ENCODE measurements at regions not wholly inside any gene's neighbourhood (a gene's known extent, or its start where the extent isn't known, plus 50 kb on each side); places are given as distances from the start of the nearest gene placed in this dataset.
"Not testable (repeated sequence)": the region's sequence is repeated elsewhere in the genome, so short reads cannot be mapped to it uniquely, and the experiment has no call there.

DNA sequence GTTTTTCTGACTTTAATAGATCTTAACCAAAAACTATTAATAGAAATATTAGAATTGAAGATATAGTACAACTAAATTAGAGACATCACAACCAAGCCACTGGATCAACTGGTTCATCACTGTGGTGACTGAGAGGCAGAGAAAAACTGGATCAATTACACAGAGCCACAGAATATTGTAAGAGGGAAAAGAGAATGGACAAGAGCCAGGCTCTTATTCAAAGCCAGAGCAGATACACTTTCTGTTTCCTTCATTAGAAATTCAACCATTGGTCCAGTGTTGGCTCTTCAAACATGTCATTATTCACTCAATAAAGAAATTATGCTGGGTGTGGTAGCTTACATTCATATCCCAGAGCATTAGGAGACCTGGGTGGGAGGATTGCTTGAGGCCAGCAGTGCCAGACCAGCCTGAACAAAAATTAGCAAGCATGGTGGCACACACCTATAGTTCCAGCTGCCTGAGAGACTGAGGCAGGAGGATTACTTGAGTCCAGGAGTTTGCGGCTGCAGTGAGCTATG, 295.1 kb downstream of the NEBL start:
- no peak overlapping the region for H3K27ac ChIP-seq
- TF ChIP-seq, protein P1, sequence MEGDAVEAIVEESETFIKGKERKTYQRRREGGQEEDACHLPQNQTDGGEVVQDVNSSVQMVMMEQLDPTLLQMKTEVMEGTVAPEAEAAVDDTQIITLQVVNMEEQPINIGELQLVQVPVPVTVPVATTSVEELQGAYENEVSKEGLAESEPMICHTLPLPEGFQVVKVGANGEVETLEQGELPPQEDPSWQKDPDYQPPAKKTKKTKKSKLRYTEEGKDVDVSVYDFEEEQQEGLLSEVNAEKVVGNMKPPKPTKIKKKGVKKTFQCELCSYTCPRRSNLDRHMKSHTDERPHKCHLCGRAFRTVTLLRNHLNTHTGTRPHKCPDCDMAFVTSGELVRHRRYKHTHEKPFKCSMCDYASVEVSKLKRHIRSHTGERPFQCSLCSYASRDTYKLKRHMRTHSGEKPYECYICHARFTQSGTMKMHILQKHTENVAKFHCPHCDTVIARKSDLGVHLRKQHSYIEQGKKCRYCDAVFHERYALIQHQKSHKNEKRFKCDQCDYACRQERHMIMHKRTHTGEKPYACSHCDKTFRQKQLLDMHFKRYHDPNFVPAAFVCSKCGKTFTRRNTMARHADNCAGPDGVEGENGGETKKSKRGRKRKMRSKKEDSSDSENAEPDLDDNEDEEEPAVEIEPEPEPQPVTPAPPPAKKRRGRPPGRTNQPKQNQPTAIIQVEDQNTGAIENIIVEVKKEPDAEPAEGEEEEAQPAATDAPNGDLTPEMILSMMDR (IDR thresholded peaks at IDR 0.05): no peak
- no peak for TF ChIP-seq ZFX (IDR thresholded peaks at IDR 0.05; ENCODE audit: borderline replicate concordance)

DNA sequence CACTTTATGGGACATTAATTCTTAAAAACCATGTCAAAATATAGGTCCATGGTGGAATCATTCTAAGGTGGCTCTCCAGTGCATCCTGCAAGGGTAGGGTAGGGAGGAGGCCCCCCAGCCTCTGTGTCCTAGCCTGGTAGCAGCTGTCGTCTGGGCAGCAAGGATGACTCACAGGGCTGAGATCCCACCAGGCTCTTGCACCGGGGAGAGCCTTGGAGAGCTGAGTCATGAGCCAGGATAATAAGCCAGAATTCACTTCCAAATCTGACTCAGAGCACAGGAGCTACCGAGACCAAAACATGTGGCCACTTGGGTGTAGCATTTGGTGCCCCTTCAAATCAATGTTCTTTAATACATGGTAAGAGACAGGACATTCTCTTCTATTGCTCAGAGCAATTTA, 298.5 kb downstream of the NEBL start:
- TF ChIP-seq, protein P1 (IDR thresholded peaks at IDR 0.05): no peak
- no peak for TF ChIP-seq ZFX (IDR thresholded peaks at IDR 0.05; ENCODE audit: borderline replicate concordance)
- no peak overlapping the region for H3K27ac ChIP-seq

DNA sequence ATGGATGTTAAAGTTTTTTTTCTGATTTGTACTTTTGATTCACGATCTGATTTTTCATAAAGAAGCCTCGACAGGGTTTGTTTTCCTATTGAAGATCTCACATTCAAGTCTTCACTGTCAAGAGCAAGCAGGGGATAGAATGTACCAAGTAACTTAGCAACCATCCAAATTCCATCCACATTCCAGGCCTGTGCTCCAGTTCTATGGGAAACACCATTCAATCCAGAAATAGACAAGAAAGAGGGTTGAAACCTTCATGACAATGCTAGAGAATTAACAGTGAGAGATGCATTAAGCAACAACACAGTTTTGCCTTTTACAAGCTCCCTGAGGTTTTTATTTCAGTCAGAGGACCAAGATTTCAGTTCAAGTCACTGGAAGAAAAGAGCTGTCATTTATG, 300.2 kb downstream of the NEBL start:
- H3K27ac ChIP-seq: no peak overlapping the region
- TF ChIP-seq, protein P1 (IDR thresholded peaks at IDR 0.05): no peak
- no peak for TF ChIP-seq ZFX (IDR thresholded peaks at IDR 0.05; ENCODE audit: borderline replicate concordance)

DNA sequence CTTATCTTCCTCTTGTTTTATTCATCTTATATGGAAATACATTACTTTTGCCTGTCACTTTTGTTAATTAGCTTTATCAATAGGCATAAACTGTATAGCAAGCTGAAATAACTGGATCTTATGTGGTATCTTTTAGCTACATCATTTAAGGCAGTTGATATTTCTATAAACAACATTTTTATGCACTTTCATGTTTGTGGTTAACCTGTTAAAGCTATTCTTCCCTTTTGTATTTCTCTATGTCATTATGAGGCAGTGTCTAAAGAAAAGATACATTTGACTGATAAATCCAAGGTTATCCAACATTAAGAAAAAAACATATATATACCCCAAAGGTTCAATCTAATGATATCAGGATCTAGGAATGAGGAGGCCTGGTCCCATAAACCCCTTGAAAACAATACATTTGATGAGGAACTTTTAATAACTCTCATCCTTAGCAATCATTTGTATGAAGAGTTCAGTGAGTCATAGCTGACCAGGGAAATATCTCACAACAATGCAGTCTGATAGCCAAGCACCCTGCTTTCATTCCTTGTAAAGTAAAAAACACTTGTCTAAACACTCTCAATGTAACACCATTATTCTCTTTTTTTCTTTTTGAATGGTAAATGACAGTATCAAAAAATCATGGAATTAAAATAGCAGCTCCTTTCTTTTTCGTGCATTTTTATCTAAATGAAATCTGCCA, 300.9 kb downstream of the NEBL start:
- TF ChIP-seq, protein P1 (IDR thresholded peaks at IDR 0.05): no peak
- TF ChIP-seq ZFX (IDR thresholded peaks at IDR 0.05; ENCODE audit: borderline replicate concordance): no peak
- no peak overlapping the region for H3K27ac ChIP-seq

DNA sequence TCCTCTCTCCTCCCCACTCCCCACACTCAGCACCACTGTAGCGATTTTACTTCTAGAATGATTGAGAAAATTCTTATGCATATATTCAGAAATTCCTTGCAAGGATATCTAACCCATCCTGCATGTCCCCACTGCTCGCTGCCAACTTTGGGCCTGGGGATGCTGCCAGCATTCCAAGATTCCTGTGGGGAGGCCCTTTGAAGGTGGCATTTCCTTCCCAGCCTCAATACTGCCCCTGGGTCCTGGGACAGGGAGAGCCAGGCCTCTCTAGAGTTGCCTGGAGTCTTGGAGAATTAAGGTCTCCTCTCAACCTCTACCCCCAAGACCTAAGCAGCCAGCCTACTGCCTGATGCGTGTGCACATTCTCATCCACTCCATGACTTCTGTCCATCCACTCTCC, 303.5 kb downstream of the NEBL start:
- H3K27ac ChIP-seq: no peak overlapping the region
- no peak for TF ChIP-seq ZFX (IDR thresholded peaks at IDR 0.05; ENCODE audit: borderline replicate concordance)
- TF ChIP-seq, protein P1 (IDR thresholded peaks at IDR 0.05): no peak

DNA sequence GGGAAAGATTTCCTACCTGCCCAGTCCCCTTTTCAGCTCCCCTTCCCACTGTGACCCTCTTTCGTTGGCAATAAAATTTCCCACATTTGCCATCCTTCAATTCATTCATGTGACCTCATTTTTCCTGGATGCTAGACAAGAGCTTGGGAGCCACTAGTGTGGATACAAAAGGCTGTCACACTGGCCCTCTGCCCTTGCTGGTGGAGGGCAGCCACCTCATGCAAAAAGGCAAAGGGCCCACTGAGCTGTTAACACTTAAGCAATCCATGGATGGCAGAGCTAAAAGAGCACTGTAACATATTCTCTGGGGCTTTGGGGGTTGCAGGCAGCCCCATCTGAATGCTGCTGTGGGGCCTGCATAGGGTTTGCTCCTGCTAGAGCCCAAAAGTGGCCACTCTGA, 315.1 kb downstream of the NEBL start:
- no peak overlapping the region for H3K27ac ChIP-seq
- TF ChIP-seq ZFX (IDR thresholded peaks at IDR 0.05; ENCODE audit: borderline replicate concordance): no peak
- TF ChIP-seq, protein P1 (IDR thresholded peaks at IDR 0.05): no peak

DNA sequence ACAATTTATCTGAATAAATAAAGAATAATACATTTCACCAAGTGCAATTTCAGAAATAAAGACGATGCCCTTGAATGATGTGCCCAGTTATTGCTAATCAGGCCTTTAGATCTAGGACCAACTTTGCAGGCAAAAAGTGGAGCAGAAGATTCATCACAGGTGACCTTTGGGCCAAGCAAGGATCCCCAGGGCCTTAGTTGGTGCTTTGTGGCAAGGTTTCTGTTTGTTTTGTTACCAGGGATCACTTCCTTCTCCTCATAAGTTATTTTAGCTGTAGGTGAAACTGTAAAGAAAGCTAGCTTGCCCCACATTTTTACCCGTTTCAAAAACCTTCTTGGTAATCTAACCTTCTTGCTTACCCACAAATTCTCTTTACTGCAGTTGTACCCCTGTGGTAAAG, 323.2 kb downstream of the NEBL start:
- no peak for TF ChIP-seq ZFX (IDR thresholded peaks at IDR 0.05; ENCODE audit: borderline replicate concordance)
- TF ChIP-seq, protein P1 (IDR thresholded peaks at IDR 0.05): no peak
- no peak overlapping the region for H3K27ac ChIP-seq

DNA sequence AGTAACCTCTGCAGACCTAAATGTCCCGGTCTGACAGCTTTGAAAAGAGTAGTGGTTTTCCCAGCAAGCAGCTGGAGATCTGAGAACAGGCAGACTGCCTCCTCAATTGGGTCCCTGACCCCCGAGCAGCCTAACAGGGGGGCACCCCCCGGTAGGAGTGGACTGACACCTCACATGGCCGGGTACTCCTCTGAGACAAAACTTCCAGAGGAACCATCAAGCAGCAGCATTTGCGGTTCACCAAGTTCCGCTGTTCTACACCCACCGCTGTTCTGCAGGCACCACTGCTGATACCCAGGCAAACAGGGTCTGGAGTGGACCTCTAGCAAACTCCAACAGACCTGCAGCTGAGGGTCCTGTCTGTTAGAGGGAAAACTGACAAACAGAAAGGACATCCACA, 341.1 kb downstream of the NEBL start:
- not testable (repeated sequence) for H3K27ac ChIP-seq
